GM21528 (cell line): ENCODE measurements at regions not wholly inside any gene's neighbourhood (a gene's known extent, or its start where the extent isn't known, plus 50 kb on each side); places are given as distances from the start of the nearest gene placed in this dataset.

Experiments
- ATAC-seq: cut with Tn5 transposase; IDR thresholded peaks from one replicate; pipeline ENCODE4 v1.9.1; 2021; ENCODE audit warnings: mild to moderate bottlenecking, moderate library complexity; ENCODE audit not compliant: unreplicated experiment, low FRiP score

GRCh38 chr4:189293459-189293858 lies 647.2 kb upstream of the FRG1 start:
- ATAC-seq = no peak

DNA sequence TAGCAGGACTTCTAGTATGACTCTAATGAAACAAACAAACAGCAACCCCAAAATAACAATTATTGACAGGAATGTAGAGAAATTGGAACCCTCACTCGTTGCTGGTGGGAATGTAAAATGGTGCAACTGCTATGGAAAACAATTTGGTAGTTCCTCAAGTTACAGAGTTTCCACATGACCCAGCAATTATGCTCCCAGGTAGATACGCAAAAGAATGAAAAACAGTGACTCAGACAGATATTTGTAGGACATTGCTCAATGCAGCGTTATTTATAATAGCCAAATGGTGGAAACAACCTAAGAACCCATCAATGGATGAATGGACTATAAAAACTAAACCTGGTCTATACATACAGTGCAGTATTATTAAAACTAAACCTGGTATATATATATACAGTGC lies 646.1 kb upstream of the FRG1 start:
- no peak for ATAC-seq

GRCh38 chr4:189299706-189300105 lies 641.0 kb upstream of the FRG1 start:
- no peak for ATAC-seq

DNA sequence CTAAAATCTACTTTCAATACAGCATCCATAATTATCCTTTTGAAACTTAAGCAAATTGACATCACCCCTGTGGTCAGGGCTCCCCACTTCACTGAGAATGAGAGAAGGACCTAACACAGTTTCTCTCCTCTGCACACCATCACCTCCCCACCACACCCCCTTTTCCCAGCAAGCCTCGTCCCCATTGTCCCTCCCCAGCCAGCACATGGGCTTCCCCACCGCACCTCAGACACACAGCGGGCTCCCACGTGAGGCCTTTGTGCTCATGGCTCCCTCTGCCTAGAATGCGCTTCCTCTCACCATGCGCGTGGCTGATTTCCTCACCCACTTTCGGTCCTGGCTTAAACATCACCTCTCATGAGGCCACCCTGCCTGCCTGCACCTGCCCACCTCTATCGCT lies 639.0 kb upstream of the FRG1 start:
- no peak for ATAC-seq

DNA sequence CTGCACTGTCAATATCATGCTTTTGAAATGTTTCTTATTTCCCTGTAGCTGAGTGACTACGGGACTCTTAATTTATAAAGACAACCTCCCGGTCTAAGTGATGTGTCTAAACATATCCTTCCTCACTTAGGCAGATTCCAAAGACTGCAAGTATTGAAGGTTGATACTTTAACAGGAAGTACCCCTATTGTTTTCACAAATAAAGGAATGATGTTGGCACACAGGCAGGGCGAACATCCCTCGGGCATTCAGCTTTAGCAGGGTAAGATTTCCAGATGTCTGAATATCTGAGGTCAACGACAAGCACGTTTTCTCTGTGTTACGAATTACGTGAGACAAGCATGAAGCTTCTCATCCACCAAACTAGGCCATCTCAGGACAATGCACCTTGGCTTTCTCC lies 638.0 kb upstream of the FRG1 start:
- no peak for ATAC-seq

DNA sequence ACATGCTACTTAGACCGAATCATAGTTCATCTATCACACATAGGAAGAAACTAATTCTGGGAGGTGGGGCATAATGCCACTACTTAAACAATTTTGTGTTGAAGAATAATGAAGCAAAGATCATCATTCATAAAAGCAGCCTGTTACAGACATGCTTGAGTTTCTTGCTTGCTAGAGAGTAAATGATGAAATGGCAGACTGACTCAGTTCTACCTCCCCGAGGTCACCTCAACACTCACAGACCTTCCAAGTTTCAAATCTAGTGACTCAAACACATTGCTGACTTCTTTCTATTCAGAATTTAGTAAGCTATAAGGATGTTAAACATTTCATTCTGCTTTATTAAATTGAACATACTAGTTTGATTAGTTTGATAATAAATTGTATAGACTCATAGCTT lies 636.5 kb upstream of the FRG1 start:
- no peak for ATAC-seq

DNA sequence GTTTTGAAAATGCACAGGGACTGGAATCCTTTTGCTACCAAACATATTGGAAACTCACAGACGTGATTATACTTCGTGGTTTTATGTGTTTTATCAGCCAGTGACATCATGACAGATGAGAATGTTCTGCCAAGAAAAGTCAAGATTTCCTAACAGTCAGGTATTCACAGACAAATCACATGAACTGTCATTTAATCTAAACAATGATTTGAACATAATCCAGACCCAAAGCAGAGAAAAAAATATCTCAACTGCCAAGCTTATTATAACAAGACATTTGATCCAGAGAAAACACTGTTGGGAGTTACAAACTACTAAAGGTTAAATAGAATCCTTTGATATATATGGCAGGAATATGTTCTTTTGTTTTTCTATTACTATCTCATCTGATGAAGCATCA lies 635.9 kb upstream of the FRG1 start:
- no peak for ATAC-seq

- no peak for ATAC-seq
Measured at GRCh38 chr4:189305500-189305899, 635.2 kb upstream of the FRG1 start.

DNA sequence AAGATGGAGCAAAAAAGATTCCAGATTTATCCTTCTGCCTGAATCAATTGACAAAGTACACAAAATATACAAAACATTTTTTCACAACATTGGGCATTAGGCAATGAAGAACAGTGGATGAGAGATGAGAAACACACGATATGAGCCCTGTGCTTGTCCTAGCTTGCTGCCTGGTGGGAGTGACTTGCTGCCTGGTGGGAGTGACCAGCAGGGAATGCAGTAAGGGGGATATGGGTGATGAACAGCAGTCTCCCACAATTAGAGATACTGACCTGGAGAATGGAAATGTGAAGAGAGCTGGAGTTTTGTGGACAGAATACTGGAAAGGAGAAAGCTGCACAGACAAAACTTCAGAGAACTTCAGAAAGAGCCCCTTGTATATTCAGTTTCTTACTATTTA lies 629.4 kb upstream of the FRG1 start:
- ATAC-seq = no peak

DNA sequence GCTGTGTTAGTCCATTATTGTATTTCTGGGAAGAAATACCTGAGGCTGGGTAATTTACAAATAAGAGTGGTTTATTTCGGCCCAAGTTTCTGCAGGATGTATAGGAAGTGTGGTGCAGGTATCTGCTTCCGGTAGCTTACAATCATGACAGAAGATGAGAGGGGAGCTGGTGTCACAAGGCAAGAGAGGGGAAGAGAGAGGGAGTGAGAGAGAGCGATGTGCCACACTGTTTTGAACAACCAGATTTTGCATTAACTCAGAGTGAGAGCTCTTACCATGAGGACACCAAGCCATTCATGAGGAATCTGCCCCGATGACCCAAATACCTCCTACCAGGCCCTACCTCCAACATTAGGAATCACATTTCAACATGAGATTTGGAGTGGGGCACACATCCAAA lies 627.6 kb upstream of the FRG1 start:
- ATAC-seq = no peak

GRCh38 chr4:189313861-189314513 lies 626.7 kb upstream of the FRG1 start:
- ATAC-seq = no peak

DNA sequence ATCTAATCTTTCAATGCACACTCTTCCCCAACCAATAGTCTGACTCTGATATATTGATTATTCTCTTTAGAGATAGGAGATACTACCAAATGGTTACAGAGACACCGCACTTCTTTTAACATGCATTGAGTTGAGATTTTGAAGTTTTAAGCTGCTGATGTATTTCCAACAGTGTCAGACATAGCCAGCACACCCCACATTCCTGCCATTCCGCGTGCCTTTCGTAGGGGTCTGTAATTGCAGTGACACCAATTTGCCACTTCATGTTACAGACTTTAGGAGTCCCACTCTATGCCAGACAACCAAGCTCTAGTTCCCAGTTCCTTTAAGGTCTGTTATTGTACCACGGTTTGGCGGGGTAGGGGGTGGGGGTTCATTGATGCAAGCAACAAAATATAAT lies 618.2 kb upstream of the FRG1 start:
- ATAC-seq = no peak

DNA sequence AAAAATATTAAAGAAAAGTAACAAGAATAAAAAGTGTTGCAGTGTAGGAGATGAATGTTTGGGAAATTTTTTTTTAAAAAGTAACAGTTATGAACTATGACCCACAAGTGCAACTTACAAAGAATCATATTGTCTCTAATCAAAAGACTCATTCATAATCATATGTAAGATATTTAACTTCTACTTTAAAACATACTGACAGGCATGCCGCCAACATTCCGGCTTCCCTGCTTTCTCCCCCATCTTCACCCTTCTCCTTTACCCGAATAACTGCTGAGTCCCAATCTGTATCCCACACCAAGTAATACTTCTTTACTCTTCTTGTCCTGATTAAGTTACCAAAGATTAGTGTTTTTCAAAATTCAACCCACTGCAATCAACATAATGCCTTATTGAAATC lies 598.8 kb upstream of the FRG1 start:
- no peak for ATAC-seq

GRCh38 chr4:189355590-189355989 lies 585.1 kb upstream of the FRG1 start:
- no peak for ATAC-seq

DNA sequence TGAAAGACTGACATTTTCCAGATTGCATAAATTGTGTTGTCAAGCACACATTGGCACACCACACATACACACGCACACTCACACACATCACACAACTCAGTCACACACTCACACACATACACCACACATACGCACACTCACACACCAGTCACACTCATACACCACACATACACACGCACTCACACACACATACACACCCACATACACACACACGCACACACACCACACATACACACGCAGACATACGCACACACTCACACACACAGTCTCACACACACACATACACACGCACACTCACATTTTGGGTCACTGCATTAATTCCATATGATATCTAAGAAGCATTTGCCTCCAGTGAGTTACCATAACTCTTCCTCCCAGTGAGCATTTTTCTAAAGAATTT lies 578.3 kb upstream of the FRG1 start:
- ATAC-seq = no peak

DNA sequence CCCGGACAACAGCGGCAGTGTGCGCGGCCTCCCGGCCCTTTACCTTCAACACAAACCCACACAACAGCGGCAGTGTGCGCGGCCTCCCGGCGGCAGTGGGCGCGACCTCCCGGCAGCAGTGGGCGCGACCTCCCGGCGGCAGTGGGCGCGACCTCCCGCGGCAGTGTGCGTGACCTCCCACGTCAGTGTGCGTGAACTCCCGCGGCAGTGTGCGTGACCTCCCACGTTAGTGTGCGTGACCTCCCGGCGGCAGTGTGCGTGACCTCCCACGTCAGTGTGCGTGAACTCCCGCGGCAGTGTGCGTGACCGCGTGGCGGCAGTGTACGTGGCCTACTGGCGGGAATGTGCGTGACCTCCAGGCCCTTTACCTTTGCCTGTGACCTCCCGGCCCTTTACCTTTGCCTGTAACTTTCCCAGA lies 576.6 kb upstream of the FRG1 start:
- no peak for ATAC-seq

- no peak for ATAC-seq
Measured at GRCh38 chr4:189365451-189365850, 575.2 kb upstream of the FRG1 start.

DNA sequence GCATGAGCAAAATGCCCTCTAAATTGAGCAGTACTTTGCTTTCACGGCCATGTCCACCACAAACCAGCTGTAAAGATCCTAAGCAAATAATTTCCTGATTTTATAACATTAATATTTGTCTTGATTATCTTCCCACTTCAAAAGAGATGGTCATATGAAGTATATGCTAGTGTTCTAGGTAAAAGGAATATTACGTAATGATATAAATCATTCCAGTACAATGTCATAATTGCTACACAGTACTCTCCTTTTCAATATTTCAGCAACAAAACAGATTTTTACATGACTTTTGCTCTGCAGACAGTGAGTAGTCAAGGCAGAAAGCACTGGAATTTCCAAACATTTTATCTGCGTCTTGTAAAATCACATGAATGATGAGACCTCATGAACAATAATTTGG lies 572.8 kb upstream of the FRG1 start:
- no peak for ATAC-seq

- no peak for ATAC-seq
Measured at GRCh38 chr4:189374176-189374575, 566.5 kb upstream of the FRG1 start.

DNA sequence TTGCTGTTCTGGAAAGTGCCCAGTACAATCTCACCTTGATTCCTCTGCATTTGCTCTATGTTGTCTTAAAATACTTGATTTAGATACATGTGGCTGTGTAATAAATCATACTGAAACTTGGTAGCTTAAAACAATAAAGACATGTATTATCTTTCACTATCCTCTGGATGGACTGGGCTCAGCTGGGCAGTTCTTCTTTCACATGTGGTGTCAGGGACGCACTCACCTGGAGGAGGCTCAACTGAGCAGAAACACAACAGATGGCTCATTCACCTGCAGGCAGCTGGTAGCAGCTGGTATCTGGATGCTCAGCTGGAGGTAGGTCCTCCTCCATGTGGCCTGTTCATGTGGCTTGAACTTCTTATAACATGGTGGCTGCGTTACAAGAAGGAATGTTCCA lies 563.8 kb upstream of the FRG1 start:
- no peak for ATAC-seq

DNA sequence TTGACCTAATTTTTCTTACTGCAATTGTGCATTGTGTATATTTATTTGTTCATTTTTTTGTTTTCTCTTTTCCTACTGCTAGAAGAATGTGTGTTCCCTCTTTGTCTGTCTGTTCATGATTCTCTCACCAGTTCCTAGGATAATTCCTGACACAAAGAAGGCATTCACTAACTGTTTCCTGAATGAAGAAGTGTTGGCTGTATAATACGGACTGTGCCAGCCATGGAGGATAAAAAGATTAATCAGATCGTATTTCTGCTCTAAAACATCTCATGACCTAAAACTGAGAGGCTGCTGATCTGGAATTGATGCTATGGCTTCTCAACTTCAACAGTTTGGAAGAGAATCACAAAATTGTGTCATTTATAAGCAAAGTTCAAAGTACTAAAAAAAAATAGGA lies 563.1 kb upstream of the FRG1 start:
- no peak for ATAC-seq

DNA sequence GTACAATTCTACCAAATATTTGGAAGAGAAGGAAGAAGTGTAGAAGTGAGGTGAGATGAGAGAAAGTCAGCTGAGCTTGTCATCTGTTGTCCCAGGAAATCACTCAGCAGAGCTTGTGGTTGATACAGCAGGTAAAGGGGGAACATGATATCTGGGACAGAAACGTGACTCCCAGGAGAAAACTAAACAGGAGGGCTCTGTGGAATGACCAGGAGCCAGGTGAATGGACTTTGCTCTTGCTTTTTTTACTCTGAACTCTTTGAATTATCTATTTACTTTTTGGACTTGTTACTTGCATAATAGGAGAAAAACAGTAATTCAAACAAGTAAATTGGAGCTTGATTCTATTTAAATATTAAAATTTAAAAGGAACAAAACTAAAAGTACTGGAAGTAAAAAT lies 555.6 kb upstream of the FRG1 start:
- no peak for ATAC-seq

GRCh38 chr4:189385579-189385978 lies 555.1 kb upstream of the FRG1 start:
- ATAC-seq = no peak
